Stimulated activated CD4-positive, alpha-beta T cell treated with anti-CD3 and anti-CD28 coated beads, Interleukin-15, amount 100 ng/mL, for 24 hours (primary cell): ENCODE measurements at regions not wholly inside any gene's neighbourhood (a gene's known extent, or its start where the extent isn't known, plus 50 kb on each side); places are given as distances from the start of the nearest gene placed in this dataset.

Experiments used
- DNase-seq: peaks from one replicate; pipeline ENCODE4 v3.0.0-alpha.2; 2020

DNA sequence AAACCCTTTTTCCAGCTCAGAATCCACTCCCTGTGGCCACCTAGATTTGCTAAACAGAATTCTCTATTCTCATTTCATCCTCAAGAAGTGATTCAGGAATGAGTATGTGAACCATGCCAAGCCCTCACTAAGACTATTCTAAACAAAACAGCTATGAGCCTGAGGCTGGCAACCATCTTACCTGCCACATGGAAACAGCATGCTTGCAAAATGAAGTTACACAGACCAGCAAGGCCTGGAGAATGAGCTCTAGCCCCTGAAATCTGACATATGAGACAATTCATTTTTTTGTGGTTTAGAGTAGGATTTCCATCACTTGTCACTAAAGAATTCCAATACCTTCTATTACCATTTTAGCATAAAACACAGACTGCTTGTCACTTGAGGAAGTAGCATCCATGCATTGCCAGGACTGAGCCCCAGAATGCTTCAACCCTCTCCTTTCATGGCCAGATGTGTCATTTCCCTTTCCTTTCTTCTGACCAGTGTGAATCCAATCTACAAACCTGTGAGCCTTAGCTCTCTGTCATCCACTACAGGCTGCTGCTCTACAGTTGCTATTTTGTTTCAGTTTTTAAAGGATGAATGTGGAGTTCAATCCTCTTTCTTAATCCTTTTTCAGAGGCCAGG, 744.3 kb upstream of the ACVR2A start:
- no peak for DNase-seq

DNA sequence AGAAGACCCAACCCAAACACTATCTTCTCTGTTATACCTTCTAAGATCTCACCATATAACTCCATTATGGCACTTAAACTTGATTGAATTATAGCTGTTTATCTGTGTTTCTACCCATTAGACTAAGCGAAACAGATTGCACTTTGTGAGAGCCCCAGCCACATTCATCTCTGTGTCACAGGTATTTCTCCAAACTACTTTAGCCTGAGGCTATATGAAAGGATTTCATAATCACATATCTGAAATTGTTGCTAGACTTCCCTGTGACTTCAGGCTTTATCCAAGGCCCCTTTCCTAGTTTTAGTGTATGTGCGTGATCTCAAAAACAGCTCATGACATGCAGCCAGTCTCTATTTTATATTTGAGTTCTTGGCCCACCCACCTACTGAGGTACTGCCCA, 745.0 kb upstream of the ACVR2A start:
- DNase-seq = no peak

DNA sequence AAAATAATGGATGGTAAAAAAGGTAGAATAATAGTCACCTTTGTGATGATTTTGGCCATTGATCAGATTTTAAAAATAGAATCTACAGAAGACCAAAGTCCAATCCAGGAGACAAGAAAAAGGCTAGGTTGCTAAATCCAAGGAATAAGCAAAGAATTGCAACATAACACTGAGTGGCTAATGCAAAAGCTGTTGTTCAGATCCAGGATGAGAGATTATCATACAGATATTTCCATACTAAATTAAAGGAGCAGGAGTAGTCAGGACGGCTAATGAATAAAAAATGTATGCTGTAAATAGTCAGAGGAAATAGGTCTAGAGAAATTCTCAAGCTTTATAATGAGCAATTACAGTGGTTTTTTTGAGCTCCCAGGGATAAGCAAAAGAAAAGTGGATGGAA, 745.9 kb upstream of the ACVR2A start:
- no peak for DNase-seq

DNA sequence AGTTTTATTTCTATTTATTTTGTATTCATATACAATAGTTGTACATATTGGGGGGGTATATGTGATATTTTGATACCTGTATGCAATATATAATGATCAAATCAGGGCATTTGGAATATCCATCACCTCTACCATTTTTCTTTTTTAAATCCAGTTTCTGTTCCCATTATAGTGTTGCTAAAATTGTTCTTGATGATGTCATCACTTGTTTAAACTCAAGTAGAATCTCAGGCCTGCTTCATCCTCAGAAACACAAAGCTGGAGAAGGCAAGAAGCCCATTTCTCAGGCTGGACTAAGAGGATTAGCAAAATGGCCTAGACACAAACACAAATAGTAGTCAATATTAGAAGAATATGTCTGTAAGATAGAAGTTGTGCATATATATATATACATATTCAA, 747.1 kb upstream of the ACVR2A start:
- DNase-seq = no peak

DNA sequence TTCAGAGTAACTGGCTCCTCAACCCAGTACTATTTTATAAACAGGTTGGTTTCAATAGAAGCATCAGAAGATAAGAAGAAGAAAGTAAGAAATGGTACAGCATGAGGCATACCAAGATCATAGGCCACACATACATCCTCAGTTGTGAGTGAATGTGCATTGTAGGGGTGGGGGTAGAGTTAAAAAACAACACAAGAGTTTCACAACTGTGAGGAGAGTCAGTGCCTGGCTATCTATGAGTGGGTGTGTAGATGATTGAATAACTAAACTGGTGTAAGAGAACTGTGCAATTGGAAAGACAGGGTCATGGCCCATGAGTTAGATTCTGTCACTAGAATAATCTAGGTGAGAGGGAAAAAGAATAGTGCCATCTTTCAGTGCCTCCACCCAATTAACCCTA, 748.2 kb upstream of the ACVR2A start:
- no peak for DNase-seq

DNA sequence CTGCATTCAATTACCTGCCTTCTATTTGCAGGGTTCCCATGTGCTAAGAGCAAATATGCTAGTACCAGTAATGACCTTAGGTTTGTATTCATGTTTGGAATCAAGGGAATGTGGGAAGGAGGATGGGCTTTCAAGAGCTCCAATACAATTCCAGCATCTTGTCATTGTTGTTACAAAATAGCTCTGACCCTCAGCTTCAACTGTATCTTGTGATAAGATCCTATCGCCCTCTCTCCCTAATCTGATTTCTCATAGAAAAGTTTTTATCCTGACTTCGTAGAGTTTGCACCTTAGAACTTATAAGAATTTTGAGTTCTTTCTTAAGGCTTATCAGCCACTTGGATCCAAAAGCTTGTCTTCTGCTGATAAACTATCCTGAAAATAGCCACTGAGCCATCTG, 749.5 kb upstream of the ACVR2A start:
- DNase-seq = no peak

DNA sequence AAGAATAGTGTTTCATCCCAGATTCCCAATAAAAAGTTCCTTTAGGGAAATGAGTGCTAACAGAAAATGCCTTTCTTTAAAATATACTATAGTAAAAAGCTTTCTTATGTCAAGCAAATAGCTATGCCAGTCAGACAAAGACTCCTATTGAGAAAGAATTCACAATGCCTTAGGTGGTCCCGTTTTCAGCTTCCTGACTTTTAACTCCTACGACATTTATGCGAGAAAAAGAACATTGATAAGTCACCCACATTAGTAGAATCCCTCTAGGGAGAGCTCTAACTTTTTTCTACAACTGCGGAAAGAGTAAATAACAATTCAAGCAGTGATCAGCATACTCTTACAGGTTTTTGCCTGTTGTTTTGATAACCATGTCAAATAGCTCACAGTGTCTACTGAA, 750.8 kb upstream of the ACVR2A start:
- DNase-seq = no peak

DNA sequence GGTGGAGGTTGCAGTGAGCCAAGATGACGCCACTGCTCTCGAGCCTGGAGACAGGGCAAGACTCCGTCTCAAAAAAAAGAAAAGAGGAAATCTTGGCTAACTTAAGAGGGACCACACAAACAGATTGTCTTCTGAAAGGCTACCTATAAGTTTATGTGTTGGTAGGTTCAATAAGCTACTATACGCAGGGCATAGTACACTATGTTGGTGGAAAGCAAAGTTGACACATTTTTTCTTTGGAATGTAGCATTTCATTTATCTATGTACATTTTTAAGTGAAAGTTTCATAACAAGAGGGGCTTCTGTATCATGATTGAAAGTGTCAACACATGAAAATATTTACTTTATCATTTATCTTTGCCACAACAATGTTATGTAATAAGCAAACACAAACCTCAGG, 752.6 kb upstream of the ACVR2A start:
- no peak for DNase-seq

DNA sequence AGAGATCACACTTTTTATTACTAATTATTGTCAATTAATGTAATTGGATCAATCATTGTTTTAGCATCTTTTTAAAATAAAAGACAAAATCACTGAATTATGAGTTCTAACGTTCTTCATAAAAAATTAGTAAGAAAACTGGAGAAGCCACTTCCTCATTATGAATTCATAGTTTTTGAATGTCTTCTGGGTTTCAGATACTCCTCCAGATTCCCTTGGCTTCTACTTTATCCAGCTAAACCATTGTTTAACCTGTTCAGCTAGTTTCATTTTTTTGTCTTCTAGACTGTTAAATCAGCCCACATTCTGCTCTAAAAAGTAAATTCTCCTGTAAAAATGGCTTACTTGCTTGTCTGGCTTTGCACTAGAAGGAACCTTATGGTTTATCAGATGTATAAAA, 753.4 kb upstream of the ACVR2A start:
- no peak for DNase-seq

DNA sequence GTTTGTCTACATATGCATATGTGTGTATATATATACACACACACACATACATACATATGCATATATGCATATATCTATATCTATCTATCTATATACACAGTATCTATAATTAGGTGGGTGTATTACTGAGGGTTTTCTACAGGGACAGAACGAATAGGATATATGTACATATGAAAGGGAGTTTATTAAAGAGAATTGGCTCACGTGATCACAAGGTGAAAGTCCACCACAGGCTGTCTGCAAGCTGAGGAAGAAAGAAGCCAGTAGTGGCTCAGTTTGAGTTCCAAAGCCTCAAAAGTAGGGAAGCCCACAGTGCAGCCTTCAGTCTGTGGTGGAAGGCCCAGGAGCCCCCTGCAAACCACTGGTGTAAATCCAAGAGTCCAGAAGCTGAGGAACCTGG, 756.0 kb upstream of the ACVR2A start:
- no peak for DNase-seq

DNA sequence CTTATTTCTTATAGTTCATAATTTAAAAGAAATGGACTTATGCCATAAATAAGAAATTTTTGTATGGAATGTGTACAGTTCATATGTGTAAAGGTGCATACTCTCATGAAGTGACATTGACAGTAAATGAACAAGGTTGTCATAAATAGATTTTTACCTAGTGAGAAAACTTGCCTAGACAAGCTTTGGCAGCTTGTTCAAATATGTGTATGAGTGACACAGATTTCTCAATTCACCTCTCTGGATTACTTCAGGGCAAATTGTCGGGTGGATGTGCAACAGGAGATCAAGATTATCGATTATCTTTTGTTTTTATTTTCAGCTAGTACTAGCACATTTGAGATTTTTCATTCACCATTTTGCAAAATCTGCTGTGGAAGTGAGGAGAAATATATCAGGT, 758.1 kb upstream of the ACVR2A start:
- no peak for DNase-seq

DNA sequence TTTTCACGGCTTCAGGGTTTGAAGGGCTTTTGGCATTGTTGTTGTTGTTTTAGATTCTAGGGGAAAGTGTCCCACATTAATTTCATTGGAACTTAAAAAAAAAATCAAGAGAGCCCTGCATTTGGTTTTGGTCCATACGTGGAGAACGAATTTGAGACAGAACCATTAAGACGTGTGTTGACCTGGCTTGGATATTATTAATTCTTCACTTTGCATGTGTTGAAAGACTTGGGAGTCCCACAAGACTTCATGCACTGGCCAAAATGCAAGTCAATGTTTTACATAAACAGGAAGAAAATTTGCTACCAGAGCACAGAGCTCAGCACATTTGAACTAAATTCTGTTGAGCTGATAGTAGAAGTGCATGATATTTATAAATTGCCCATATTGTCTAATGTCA, 761.2 kb upstream of the ACVR2A start:
- no peak for DNase-seq

DNA sequence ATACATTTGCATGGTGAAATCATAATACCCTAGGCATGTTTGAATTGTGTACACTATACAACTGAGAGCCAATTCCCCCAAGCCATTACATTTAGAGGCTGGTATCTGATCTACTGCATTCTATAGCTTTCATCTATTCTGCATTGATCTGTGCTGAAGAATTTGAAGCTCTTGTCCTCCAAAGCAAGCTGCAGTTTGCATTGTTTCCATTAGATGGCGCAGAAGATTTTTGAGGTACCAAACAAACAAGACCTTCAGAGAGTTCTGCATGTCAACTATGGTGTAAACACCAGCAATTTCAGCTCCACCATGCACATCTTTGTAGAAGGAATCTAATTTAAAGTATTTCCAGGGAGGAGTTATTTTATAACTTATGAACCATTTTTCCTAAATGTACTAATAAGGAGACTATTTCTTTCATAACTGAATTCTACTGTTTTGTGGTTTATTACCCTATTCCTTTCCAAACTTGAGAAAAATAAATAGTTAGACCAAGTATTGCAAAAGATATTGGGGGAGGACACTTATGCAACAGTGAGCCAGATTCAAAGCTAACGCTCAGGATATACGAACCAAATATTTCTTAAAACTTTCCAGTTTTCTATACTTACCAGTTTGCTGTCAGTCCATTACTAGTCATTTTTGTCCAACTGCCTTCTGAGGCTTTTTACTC, 761.8 kb upstream of the ACVR2A start:
- peak; percentile 56 for DNase-seq

DNA sequence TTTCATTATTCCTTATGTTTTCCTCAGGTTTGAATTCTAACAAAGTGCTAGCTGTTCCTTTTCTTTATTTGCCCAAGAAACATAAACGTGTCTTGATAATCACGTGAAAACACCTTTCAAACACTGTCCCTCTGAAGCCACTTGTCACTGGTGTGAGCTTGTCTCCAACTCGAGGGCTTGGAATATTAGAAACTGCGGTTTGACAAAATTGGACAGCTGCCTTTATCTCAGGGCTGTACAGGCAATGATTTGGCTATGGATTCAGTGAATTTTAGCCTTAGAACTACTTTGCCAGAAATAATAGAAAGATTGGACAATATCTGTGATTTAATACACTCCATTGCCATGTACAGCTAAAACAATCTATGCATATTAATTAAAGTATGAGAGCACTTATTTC, 763.0 kb upstream of the ACVR2A start:
- DNase-seq = no peak

DNA sequence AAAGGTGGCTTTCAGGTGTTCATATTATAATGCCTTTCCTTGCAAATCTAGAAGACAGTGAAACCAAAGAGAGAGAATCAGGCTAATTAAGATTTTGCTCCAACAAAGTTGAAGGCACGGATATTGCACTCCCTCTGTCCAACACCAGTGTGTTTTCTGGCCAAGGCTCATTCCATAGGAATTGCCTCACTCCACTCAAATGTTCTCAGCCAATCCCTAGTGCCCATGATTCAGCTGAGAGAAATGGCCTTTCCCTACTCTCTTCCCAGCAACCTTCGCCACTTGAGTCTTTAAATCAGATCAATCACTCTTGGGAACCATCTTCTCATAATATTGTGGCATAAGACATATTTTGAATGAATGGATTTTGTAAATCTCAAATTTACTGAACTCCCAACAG, 768.2 kb upstream of the ACVR2A start:
- DNase-seq = no peak

DNA sequence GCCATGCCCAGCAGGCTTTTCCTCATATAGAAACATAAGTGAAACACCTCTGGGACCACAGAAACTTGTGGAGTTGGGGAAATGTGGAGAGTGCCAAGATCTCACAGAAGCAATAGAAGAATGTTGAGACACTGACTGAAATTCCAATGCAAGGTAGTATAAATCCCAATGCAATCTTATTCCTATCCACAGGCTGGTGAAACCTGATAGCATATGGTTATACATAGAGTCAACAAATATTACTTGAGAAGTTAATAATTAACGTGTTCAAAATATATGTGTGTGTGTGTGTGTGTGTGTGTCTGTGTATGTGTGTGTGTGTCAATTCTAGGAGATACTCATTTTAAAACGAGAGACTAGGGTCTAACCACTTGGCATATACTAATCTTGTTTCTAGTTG, 776.8 kb upstream of the ACVR2A start:
- no peak for DNase-seq

DNA sequence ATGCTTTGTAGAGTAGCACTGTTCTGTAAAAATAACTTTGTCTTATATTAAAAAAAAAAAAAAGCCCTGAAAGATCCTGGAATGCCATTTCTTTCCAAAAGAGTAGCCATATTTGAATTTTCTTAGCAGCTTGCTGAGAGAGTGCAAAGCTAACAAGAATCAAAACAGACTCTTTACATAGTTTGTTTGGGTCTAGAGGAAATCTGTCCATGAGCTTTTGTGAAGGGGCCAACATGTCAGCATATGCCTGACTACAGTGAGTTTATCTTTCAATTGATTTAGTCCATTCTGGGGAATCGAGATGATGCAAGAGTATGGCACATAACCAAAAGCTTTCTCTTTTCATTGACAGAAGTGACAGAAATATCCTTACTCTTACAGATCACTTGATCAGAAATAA, 777.7 kb upstream of the ACVR2A start:
- no peak for DNase-seq

DNA sequence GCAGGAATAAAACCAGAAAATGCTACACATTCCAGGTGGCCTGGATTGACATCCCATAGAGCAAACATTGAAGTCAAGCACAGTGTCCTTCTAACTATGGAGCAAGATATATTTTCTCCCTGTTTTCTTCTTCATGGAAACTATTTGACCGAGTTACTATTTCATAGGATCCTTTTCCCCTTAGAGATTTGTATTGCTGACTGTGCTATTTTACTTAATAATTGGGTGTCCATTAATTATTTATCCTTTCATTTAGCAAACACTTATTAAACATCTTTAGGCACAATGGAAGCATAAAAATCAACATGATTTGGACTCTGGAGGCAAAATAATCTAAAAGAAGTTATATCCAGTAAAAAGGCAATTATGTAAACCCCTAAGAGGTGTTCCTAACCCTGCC, 782.8 kb upstream of the ACVR2A start:
- DNase-seq = no peak

DNA sequence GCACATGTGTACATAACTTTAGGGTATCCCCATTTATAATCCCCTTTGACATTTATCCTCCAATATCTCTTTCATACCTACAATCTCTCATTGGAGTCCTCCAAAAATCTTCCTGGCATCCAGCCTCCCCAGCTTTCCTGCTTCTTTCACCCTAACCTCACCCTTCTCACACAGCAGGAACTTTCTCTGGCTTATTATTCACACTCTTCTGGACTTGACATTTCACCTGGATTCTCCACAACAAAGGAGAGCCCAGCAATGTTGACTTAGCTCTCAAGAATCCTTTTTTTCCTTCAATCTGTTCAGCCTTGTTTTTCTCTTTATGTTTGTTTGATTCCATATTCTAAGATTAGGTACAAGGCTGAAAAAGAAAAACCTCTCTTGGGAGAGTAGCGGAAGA, 783.6 kb upstream of the ACVR2A start:
- no peak for DNase-seq

DNA sequence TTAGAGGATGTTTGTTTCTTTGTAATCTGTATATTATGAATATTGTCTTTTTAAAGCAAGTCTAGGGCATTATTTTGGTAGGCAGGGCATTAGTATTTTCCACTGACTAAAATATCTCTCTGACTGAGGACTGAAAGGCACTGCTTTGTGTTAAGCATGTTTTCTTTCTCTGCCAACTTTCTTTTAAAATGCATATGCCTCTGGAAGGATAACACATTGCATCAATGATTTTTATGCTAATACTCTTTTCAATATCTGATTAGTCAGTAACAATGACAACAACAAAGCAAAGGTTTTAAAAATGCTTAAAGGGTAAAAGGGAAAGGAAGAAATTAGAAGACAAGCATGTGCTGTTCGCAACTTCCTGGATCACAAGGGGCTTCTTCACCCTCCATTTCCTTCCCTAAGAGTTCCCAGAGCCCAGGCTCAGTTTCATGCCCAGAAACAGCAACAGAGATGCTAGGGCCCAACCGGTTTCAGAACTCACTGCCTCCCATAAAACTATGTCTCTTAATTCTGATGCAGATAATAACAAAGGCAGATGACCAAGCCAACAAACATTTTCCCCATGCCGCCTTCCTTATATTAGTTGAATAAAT, 786.8 kb upstream of the ACVR2A start:
- DNase-seq = no peak

DNA sequence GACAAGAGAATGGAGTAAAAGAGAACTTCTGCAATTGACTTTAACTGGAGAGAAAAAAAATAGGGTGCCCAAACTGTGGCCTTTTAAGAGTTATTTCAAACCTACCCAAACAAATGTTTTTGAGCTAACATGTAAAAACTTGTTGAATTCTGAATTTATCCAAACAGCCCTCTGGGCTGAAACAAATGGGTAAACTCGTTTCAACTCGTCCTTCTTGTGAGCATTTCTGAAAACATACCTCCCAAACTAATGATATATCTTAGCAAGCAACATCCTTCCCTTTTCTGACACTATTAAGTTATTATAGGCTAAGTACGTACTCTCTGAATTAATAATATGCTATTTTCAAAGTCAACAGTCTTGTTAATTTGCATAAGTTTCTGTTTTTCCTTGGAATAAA, 793.0 kb upstream of the ACVR2A start:
- no peak for DNase-seq

DNA sequence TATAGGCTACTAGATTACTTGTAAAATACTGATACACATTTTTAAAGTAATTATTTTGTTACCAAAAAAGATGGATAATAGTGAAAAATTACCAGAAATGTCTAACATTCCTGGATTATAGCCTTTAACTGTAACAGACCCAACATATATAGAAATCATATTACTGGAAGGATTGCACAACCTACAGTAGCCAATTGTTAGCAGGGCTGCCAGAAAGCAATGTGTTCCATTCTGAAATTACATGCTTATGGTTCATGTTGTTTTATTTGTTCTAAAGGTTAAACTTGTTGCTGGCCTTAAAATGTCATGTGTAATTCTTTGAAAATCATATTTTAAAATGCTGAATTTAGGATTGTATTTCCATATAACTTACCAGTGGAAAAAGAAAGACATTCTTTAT, 793.6 kb upstream of the ACVR2A start:
- no peak for DNase-seq

DNA sequence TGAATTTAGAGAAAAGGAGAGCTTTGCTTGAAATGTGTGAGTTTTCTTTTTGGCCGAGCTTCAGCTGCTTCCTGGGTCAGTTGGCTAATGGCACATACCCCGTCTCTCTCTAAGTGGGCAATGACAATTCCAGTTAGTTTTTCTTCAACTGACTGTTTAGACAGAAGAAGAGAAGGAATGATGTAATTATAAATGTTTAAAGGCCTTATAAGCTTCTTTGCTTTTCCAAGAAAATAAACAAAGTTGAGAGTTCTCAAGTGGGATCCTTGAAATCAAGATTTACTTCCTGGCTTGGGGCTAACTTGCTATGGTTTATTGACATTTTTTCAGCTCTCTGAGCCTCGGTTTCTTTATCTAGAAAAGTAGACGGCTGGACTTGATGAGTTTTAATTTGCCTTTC, 794.9 kb upstream of the ACVR2A start:
- no peak for DNase-seq

DNA sequence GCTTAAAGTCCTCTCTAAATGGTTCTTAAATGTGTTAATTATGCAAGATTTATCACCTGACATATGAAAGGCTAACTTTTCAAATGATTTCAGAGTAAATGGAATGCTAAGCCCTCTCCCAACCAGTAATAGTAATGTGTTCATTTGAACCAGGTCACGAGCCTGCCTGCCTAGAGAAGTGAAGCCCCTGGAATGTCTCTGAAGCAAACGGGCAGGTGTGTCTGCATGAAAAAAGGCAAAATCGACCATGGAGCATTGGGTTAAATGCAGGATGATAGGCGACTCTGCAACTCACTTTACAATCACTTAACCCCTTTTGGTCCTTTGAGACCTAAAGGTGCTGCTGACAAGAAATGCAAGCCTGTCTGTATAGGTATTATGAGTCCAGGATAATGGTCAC, 798.4 kb upstream of the ACVR2A start:
- no peak for DNase-seq

DNA sequence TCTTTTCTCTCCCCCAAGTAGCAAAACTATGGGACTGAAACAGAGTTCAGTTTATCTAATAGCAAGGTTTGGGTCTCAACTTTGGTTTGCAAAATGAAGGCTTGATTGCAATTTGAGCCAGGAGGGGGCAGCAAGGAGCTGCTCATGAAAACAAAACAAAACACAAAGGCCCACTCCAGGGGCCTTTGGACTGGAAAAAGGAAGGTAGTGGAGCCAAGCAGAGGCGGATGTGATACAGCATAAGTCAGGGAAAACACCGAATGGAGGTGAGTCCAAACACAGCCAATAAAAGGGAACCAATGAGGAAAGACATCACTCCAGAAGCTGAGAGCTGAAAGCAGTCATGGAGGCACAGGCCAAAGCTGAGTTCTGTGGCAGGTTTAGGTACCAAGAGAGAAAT, 799.7 kb upstream of the ACVR2A start:
- peak; percentile 62 for DNase-seq
